CD1c-positive myeloid dendritic cell (primary cell): ENCODE measurements at regions not wholly inside any gene's neighbourhood (a gene's known extent, or its start where the extent isn't known, plus 50 kb on each side); places are given as distances from the start of the nearest gene placed in this dataset.
"Not testable (repeated sequence)": the region's sequence is repeated elsewhere in the genome, so short reads cannot be mapped to it uniquely, and the experiment has no call there.

Experiments
- DNase-seq: peaks from one replicate; pipeline ENCODE4 v3.0.0-alpha.2; 2016; ENCODE audit errors: extremely low spot score

- no peak for DNase-seq
Measured at GRCh38 chr2:124967325-124967724, 942.2 kb downstream of the CNTNAP5 start.

DNA sequence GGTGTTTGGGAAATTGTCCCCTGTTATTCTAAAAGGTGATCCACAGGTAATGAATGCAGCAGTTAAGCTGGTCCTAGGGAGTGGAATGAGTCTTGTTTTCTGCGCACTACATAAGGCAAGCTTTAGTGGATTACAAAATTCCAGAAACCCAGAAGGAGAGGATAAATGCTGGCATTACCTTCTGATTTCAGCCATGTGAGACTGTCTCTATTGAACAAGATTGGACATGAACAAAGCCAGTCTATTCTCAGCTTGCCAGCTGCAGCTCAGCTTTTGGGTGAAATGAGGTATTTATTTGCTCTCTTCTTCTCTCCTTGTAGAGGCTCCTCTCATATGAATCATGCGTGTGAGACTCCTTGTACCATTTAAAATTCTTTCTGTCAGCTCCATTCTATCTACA, 944.9 kb downstream of the CNTNAP5 start:
- no peak for DNase-seq

DNA sequence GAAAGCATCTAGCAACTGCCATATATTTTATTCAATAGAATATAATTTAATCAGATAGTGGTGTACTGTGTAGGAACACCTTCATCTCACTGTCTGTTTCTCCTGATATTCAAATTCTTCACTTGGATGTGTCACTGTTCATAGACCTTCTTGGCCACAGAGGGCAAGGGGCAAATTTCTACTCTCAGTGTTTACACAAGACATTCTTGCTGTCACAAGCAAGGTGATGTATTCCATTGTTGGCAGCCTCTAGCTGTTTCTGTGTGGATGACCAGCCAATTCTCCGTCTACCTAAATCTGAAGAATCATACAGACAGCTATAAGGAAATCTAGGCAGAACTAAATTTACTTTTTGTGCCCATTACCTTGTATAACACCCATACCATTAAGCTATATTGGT, 948.3 kb downstream of the CNTNAP5 start:
- DNase-seq, result no peak

DNA sequence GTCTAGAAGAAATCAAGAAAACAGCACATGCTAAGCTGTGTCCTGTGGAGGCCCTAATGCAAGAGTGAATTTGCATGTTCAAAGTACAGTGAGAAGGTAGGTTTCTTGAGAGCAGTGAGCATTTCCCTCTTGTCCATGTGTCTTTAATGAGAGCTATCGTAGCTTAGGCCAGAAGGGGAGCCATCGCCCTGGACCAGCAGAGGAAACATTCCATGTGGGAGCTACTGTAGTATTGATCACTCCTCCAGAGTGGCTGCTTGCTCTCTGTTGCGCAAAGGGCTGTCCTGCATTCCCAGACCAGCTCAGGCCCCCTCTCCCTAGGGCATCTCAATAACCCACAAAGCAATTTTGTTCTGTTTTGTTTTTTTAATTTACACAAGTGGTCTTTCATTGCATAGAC, 950.1 kb downstream of the CNTNAP5 start:
- DNase-seq, result no peak

- DNase-seq, result no peak
Measured at GRCh38 chr2:124975648-124976047, 950.6 kb downstream of the CNTNAP5 start.

GRCh38 chr2:124978597-124978996, 953.5 kb downstream of the CNTNAP5 start:
- no peak for DNase-seq

- DNase-seq, result no peak
Measured at GRCh38 chr2:124983595-124983994, 958.5 kb downstream of the CNTNAP5 start.

GRCh38 chr2:124985270-124985669, 960.2 kb downstream of the CNTNAP5 start:
- DNase-seq, result no peak

- no peak for DNase-seq
Measured at GRCh38 chr2:124986136-124986535, 961.0 kb downstream of the CNTNAP5 start.

GRCh38 chr2:124986870-124987269, 961.8 kb downstream of the CNTNAP5 start:
- not testable (repeated sequence) for DNase-seq

- DNase-seq, result not testable (repeated sequence)
Measured at GRCh38 chr2:124987436-124987835, 962.3 kb downstream of the CNTNAP5 start.

DNA sequence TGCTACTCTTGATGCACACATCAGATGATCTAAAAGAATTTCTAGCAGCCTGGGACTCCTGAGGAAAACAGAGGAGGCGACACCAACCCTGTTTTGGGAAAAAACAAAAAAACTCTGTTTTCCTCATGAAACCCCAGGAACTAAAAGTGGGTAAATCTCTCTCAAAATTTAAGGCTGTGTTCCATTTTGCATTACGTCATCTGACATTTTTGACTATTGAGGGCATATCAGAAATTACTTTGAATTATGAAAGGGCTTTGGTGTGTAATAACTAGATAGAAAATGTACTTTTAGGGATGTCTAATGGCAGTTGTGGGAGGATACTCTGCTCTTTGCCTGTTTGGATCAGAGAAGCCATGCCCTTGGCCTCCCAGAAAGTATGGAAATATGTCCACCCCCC, 963.0 kb downstream of the CNTNAP5 start:
- no peak for DNase-seq

- no peak for DNase-seq
Measured at GRCh38 chr2:124988794-124989193, 963.7 kb downstream of the CNTNAP5 start.

- no peak for DNase-seq
Measured at GRCh38 chr2:124993809-124994208, 968.7 kb downstream of the CNTNAP5 start.

DNA sequence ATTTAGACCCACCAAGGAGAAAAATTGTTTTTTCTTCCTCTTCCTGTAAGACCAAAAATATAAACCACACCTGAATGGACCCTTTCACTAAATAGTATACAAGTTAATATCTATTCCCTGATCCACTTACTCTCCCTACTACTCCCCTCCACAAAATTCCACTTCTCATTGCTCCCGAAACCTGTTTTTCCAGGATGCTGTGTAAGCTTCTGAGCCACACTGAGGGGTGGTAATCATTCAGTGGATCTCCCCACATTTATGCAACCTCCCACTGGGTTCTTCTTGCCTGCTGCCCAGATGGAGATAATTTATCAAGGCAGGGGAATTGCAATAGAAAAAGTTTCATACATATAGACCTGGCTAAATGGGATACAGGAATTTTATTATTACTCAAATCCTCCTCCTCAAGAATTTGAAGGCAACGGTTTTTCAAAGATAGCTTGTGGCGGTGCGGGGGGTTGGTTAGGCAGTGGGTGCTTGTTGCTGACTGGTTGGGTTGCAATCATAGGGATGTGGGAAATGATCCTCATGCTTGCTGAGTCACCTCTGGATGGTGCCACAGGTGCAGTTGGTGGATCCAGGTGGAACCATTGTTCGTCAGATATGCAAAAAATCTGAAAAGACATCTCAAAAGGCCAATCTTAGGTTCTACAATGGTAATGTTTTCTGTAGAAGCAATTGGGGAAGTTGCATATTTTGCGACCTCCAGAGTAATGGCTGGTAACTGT, 970.3 kb downstream of the CNTNAP5 start:
- DNase-seq, result no peak

- DNase-seq, result no peak
Measured at GRCh38 chr2:124996406-124996805, 971.3 kb downstream of the CNTNAP5 start.

- DNase-seq, result no peak
Measured at GRCh38 chr2:124999906-125000305, 974.8 kb downstream of the CNTNAP5 start.

DNA sequence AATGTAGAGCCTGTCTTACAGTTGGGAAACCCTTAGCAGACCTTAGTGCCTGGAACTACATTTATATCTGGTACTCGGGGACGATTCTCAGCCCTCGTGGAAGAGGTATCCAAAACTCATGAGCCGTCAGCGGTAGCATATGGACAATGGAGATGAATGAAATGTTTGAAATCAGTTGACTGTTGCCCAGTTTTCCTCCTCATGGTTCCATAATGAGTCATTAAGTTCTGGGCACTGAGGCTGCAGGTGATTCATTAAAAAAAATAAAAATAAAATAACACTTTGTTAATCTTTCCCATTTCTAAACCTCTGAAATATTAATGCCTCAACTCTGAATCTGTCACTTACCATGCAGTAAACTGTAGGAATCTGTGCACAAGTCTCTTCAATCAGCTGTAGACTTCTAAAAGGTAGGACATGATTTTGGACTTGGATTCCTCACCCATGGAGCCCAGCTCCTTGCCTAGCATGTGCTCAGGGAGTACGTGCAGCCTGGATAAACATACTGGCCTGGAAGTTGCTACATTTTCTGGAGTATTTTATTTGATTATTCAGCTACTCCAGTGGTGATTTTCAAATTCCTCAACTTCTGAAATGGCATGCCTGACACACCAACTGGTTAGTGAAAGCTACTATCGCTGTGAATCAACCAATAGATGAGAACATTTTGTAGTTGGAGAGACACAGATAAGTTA, 979.2 kb downstream of the CNTNAP5 start:
- no peak for DNase-seq

- no peak for DNase-seq
Measured at GRCh38 chr2:125006676-125007075, 981.6 kb downstream of the CNTNAP5 start.

- not testable (repeated sequence) for DNase-seq
Measured at GRCh38 chr2:125028721-125029120, 1003.6 kb downstream of the CNTNAP5 start.

- no peak for DNase-seq
Measured at GRCh38 chr2:125033871-125034270, 1008.8 kb downstream of the CNTNAP5 start.

DNA sequence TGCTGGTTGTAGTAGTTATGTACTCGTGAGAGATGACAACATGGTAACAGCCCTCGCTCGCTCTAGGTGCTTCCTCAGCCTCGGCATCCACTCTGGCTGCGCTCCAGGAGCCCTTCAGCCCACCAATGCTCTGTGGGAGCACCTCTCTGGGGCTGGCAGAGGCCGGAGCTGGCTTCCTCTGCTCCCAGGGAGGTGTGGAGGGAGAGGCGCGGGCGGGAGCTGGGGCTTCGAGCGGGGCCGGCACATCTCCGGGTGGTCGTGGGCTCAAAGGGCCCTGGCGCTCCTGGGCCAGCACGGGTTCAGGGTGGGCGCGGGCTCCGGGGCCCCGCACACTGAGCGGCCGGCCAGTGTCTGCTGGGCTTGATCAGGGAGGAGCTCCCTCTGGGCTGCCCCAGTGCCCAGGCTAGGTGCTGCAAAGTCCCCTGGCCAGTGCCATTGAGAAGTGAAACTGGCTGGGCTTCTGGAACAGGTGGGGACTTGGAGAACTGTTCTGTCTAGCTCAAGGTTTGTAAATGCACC, 1012.1 kb downstream of the CNTNAP5 start:
- DNase-seq, result no peak

DNA sequence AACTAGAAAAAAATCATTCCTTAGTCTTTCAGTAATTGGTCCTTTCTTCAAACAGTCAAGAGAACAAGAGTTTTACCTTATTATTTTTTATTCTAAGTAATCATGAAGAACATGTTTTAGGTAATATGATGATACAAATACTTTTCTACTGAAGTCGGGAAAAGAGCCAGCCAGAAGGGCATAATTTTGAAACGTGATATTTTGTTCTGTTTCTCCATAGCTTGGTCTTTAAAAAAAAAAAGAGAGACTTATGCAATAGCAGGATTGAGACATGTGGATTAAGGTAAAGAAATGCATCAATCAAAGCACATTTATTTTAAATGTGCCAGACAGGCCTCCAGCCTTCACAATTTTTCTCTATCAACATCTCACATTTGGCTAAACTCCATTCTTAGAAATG, 1016.8 kb downstream of the CNTNAP5 start:
- DNase-seq, result no peak
